Astrocyte (in vitro differentiated cells and primary cell): ENCODE measurements at regions not wholly inside any gene's neighbourhood (a gene's known extent, or its start where the extent isn't known, plus 50 kb on each side); places are given as distances from the start of the nearest gene placed in this dataset.

Experiments
- DNase-seq: peaks from one replicate; pipeline ENCODE4 v3.0.0-alpha.2; 2010; ENCODE audit warnings: low read depth
- FAIRE-seq: peaks from 2 replicates; lab custom pipeline; 2011; peaks lifted over from hg19 to GRCh38; lab: Jason Lieb, UNC
- H2AFZ ChIP-seq: 2 replicates; pipeline ENCODE4 v1.6.0; 2012; ENCODE audit warnings: low read depth, low read length, inconsistent platforms
- H3K27ac ChIP-seq: 2 replicates; pipeline ENCODE4 v1.5.1; 2011; ENCODE audit warnings: low read depth, low read length, inconsistent platforms
- H3K27me3 ChIP-seq: 2 replicates; pipeline ENCODE4 v1.6.0; 2011; ENCODE audit warnings: low read length, inconsistent platforms; ENCODE audit not compliant: insufficient read depth
- H3K36me3 ChIP-seq: 2 replicates; pipeline ENCODE4 v1.5.1; 2011; ENCODE audit warnings: low read length, inconsistent platforms; ENCODE audit not compliant: insufficient read depth
- H3K4me1 ChIP-seq: 2 replicates; pipeline ENCODE4 v1.5.1; 2011; ENCODE audit warnings: low read length, inconsistent platforms; ENCODE audit not compliant: insufficient read depth
- H3K4me2 ChIP-seq: 2 replicates; pipeline ENCODE4 v1.6.0; 2012; ENCODE audit warnings: low read length, inconsistent platforms
- H3K4me3 ChIP-seq: 2 replicates; pipeline ENCODE4 v1.5.1; 2011; ENCODE audit warnings: low read depth, mild to moderate bottlenecking, low read length, inconsistent platforms; ENCODE audit not compliant: insufficient read depth
- H3K79me2 ChIP-seq: 2 replicates; pipeline ENCODE4 v1.6.0; 2012; ENCODE audit warnings: mild to moderate bottlenecking, low read length, inconsistent platforms; ENCODE audit not compliant: insufficient read depth
- H3K9ac ChIP-seq: 2 replicates; pipeline ENCODE4 v1.6.0; 2012; ENCODE audit warnings: mild to moderate bottlenecking, low read length, inconsistent platforms
- H3K9me3 ChIP-seq: 2 replicates; pipeline ENCODE4 v1.5.1; 2012; ENCODE audit warnings: low read depth, mild to moderate bottlenecking, low read length, inconsistent platforms; ENCODE audit not compliant: insufficient read depth
- H4K20me1 ChIP-seq: 2 replicates; pipeline ENCODE4 v1.6.0; 2012; ENCODE audit warnings: low read length, inconsistent platforms; ENCODE audit not compliant: insufficient read depth
- H3K27ac Mint-ChIP-seq: one replicate; pipeline ENCODE4 v1.8.0; 2021; ENCODE audit warnings: mild to moderate bottlenecking, mixed read lengths; ENCODE audit not compliant: unreplicated experiment
- H3K27me3 Mint-ChIP-seq: one replicate; pipeline ENCODE4 v1.8.0; 2021; ENCODE audit warnings: low read depth, mixed read lengths; ENCODE audit not compliant: unreplicated experiment
- H3K36me3 Mint-ChIP-seq: one replicate; pipeline ENCODE4 v1.8.0; 2021; ENCODE audit warnings: low read depth, mixed read lengths; ENCODE audit not compliant: unreplicated experiment
- H3K4me1 Mint-ChIP-seq: one replicate; pipeline ENCODE4 v1.8.0; 2021; ENCODE audit warnings: low read depth, mixed read lengths; ENCODE audit not compliant: unreplicated experiment
- H3K4me3 Mint-ChIP-seq: one replicate; pipeline ENCODE4 v1.8.0; 2021; ENCODE audit warnings: mild to moderate bottlenecking, moderate library complexity, mixed read lengths; ENCODE audit not compliant: unreplicated experiment
- H3K9me3 Mint-ChIP-seq: one replicate; pipeline ENCODE4 v1.8.0; 2021; ENCODE audit warnings: mild to moderate bottlenecking, mixed read lengths; ENCODE audit not compliant: unreplicated experiment
- EZH2 ChIP-seq: IDR thresholded peaks from 2 replicates; pipeline ENCODE4 v1.6.1; 2012; ENCODE audit warnings: mild to moderate bottlenecking, low read length, inconsistent platforms; ENCODE audit not compliant: insufficient read depth
- TF ChIP-seq, protein P1 (sequence below): IDR thresholded peaks from 2 replicates; pipeline ENCODE4 v1.5.1; 2011; ENCODE audit warnings: low read depth, mild to moderate bottlenecking, inconsistent platforms, low read length, moderate library complexity; ENCODE audit not compliant: insufficient read depth

DNA sequence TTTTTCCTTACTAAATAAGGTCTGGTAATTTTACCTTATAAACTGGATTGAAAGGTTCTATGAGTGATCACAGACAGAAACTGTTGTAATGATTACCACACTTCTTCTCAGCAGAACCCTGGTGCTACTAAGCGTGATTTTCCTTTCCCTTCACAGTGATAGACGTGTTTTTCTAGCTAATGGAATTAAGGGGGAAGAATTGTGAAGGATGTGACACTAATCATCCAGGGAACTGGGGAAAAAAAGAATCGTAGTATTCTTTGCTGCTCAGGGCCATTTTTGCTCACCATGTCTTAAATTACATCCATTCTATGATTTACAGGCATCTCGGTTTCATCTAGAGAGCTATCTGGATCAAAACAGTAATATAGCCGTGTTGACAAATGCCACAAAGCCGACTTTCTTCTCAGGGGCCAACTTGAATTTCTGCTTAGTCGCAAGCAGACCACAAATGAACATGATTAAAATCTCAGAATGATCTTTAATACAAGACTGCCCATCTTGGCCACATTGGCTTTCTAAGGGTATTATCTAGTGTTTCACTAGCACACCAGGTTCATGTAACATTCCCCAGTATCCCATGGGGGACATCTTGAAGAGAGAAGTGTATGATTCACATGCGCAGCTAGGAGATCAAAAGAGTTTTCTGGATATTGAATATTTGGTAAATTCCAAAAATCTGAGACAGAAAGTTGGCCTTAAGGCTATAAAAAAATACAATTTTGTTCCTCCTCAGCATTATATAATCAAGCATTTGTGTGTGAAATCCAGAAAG is 154.0 kb downstream of the UGT8 start:
- Mint-ChIP-seq H3K4me1 (peaks cover 2% of the 10 kb centered on the region), H3K36me3 (no peaks in the 10 kb centered on the region), H3K27ac (no peak overlapping the region), H3K4me3 (no peak overlapping the region), H3K9me3 (peaks cover 1% of the 10 kb centered on the region), H3K27me3 (no peaks in the 10 kb centered on the region)
- FAIRE-seq (no peak), DNase-seq (no peak)
- Histone ChIP-seq H3K27me3 (no peaks in the 10 kb centered on the region), H3K79me2 (no peaks in the 10 kb centered on the region), H3K9me3 (no peaks in the 10 kb centered on the region), H3K4me1 (no peaks in the 10 kb centered on the region), H3K27ac (no peak overlapping the region), H3K4me2 (no peak overlapping the region), H4K20me1 (no peaks in the 10 kb centered on the region), H3K9ac (no peak overlapping the region), H3K36me3 (no peaks in the 10 kb centered on the region), H2AFZ (no peak overlapping the region), H3K4me3 (no peak overlapping the region)
- TF ChIP-seq EZH2: no peak

DNA sequence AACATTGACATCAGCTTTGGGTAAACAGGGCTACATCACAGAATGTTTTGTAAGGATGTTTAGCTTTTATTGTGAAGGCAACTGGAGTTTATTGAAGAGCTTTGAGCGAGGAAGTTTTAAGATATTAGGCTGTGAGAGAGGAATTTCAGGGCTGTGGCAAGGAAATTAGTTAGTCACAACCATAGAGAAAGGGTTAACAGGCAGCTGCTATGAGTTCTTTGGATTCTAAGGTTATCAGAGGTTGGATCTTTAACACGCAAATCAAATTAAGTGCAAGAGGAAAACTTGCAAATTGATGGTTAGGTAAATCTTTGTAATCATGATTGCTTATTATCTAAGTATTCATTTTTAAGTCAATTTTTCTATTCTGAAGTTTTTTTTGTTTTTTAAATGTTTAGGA is 156.0 kb downstream of the UGT8 start:
- Histone ChIP-seq H3K4me2 (no peak overlapping the region), H3K9ac (no peak overlapping the region), H3K27me3 (no peaks in the 10 kb centered on the region), H3K79me2 (no peaks in the 10 kb centered on the region), H3K4me1 (no peaks in the 10 kb centered on the region), H4K20me1 (no peaks in the 10 kb centered on the region), H3K9me3 (no peaks in the 10 kb centered on the region), H3K4me3 (no peak overlapping the region), H3K36me3 (no peaks in the 10 kb centered on the region), H2AFZ (no peak overlapping the region), H3K27ac (no peak overlapping the region)
- Mint-ChIP-seq H3K36me3 (no peaks in the 10 kb centered on the region), H3K27ac (no peak overlapping the region), H3K4me1 (peaks cover 2% of the 10 kb centered on the region), H3K27me3 (no peaks in the 10 kb centered on the region), H3K4me3 (no peak overlapping the region), H3K9me3 (no peaks in the 10 kb centered on the region)
- TF ChIP-seq, protein P1, sequence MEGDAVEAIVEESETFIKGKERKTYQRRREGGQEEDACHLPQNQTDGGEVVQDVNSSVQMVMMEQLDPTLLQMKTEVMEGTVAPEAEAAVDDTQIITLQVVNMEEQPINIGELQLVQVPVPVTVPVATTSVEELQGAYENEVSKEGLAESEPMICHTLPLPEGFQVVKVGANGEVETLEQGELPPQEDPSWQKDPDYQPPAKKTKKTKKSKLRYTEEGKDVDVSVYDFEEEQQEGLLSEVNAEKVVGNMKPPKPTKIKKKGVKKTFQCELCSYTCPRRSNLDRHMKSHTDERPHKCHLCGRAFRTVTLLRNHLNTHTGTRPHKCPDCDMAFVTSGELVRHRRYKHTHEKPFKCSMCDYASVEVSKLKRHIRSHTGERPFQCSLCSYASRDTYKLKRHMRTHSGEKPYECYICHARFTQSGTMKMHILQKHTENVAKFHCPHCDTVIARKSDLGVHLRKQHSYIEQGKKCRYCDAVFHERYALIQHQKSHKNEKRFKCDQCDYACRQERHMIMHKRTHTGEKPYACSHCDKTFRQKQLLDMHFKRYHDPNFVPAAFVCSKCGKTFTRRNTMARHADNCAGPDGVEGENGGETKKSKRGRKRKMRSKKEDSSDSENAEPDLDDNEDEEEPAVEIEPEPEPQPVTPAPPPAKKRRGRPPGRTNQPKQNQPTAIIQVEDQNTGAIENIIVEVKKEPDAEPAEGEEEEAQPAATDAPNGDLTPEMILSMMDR: no peak
- TF ChIP-seq EZH2: no peak
- FAIRE-seq (no peak), DNase-seq (no peak)

DNA sequence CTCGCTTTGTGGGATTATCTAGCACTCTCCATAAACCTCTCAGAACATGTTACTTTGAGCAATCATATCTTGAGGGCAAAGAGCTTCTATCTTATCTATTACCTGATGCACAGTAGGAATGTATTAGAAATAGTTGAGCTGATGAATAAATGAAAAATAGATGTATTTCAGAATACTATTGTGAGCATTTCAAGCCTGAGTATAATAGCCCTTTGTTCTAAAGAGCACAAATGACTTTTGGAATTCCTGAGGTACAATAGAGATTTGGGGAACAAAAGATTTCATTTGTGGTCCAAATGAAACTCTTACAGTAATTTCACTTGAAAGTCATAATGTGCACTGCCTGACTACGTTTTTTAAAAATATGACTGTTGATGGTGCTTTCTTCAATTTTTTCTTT is 159.5 kb downstream of the UGT8 start:
- H3K27me3 ChIP-seq: no peaks in the 10 kb centered on the region
- no peaks in the 10 kb centered on the region for H3K9me3 ChIP-seq
- H3K4me3 Mint-ChIP-seq: no peak overlapping the region
- no peaks in the 10 kb centered on the region for H3K79me2 ChIP-seq
- no peaks in the 10 kb centered on the region for H3K36me3 Mint-ChIP-seq
- no peak overlapping the region for H3K9ac ChIP-seq
- H3K27ac Mint-ChIP-seq: no peak overlapping the region
- TF ChIP-seq, protein P1: no peak
- TF ChIP-seq EZH2: no peak
- no peak overlapping the region for H3K4me3 ChIP-seq
- H4K20me1 ChIP-seq: no peaks in the 10 kb centered on the region
- no peak overlapping the region for H3K4me2 ChIP-seq
- peaks cover 2% of the 10 kb centered on the region for H3K4me1 Mint-ChIP-seq
- no peak for DNase-seq
- H3K27me3 Mint-ChIP-seq: no peaks in the 10 kb centered on the region
- no peak for FAIRE-seq
- no peak overlapping the region for H2AFZ ChIP-seq
- H3K9me3 Mint-ChIP-seq: no peaks in the 10 kb centered on the region
- no peaks in the 10 kb centered on the region for H3K4me1 ChIP-seq
- H3K27ac ChIP-seq: no peak overlapping the region
- H3K36me3 ChIP-seq: no peaks in the 10 kb centered on the region
